GM20000 (cell line): ENCODE measurements at regions not wholly inside any gene's neighbourhood (a gene's known extent, or its start where the extent isn't known, plus 50 kb on each side); places are given as distances from the start of the nearest gene placed in this dataset.

Experiments
- DNase-seq: peaks from one replicate; pipeline ENCODE4 v3.0.0; 2012; ENCODE audit warnings: low spot score
- CTCF ChIP-seq: IDR thresholded peaks from 2 replicates; pipeline ENCODE4 v1.5.1; 2012; ENCODE audit warnings: mild to moderate bottlenecking, control low read depth; ENCODE audit errors: extremely low read depth, missing control alignments

GRCh38 chr17:77749321-77749751 lies 209.2 kb upstream of the TNRC6C start:
- no peak for TF ChIP-seq CTCF
- DNase-seq, result no peak

GRCh38 chr17:77749989-77750388 lies 208.5 kb upstream of the TNRC6C start:
- no peak for DNase-seq
- no peak for TF ChIP-seq CTCF

- DNase-seq, result no peak
- TF ChIP-seq CTCF, result no peak
Observed at GRCh38 chr17:77750427-77751043, 208.0 kb upstream of the TNRC6C start.

- TF ChIP-seq CTCF, result no peak
- DNase-seq, result no peak
Observed at GRCh38 chr17:77753246-77753645, 205.3 kb upstream of the TNRC6C start.

- DNase-seq, result no peak
- TF ChIP-seq CTCF, result no peak
Observed at GRCh38 chr17:77753691-77754245, 204.7 kb upstream of the TNRC6C start.

GRCh38 chr17:77754956-77755355 lies 203.5 kb upstream of the TNRC6C start:
- DNase-seq, result no peak
- no peak for TF ChIP-seq CTCF

GRCh38 chr17:77755410-77755963 lies 203.0 kb upstream of the TNRC6C start:
- no peak for DNase-seq
- TF ChIP-seq CTCF, result no peak
